HepG2 (cell line): ENCODE measurements at regions not wholly inside any gene's neighbourhood (a gene's known extent, or its start where the extent isn't known, plus 50 kb on each side); places are given as distances from the start of the nearest gene placed in this dataset.

Source experiments
- ATAC-seq: fragments of 200-7000 bp; cut with Tn5 transposase; 3 replicates; pipeline ENCODE4 v1.9.1; 2020; ENCODE audit warnings: mild to moderate bottlenecking, moderate library complexity
- BruUV-seq: library from RNA; stranded (reverse); fragments of 400-500 nt; replicated peaks from 2 replicates; lab custom pipeline; 2021; lab: Mats Ljungman, UMichigan
- CTCF ChIA-PET: fragments of 300-600 bp; formaldehyde crosslinking; extraction: SDS; loops from one replicate; lab custom pipeline; 2021; ENCODE audit warnings: low total read pairs, inconsistent platforms, low intra/inter-chr PET ratio; lab: Yijun Ruan, JAX
- POLR2A ChIA-PET: fragments of 350-600 bp; sonication (Branson Sonifier 250); formaldehyde crosslinking; loops from one replicate; lab custom pipeline; 2020; ENCODE audit warnings: antibody characterized with exemption, inconsistent platforms; lab: Yijun Ruan, JAX
- DNase-seq: peaks from one replicate; pipeline ENCODE4 v3.0.0-alpha.2; 2015; ENCODE audit warnings: low spot score
- FAIRE-seq: peaks from 3 replicates; lab custom pipeline; 2011; peaks lifted over from hg19 to GRCh38; lab: Jason Lieb, UNC
- H2AFZ ChIP-seq: one replicate; pipeline ENCODE4 v1.6.1; 2011; ENCODE audit warnings: low read length, inconsistent platforms
- H3K27ac ChIP-seq: fragments of 300-600 bp; 3 replicates; pipeline ENCODE4 v1.8.0; 2011; ENCODE audit warnings: mixed run types, mild to moderate bottlenecking, mixed read lengths, low read length, inconsistent platforms; ENCODE audit not compliant: insufficient read depth; ENCODE audit errors: extremely low read length
- H3K27me3 ChIP-seq, 2 experiments: fragments of 200-600 bp in 1 of 2; 2 replicates in 1 of 2; 3 replicates in 1 of 2; pipeline versions ENCODE4 v1.6.0 to v1.8.0; 2011; ENCODE audit warnings: low read length in 2 of 2, mild to moderate bottlenecking in 2 of 2, moderate library complexity in 2 of 2, inconsistent platforms in 1 of 2; ENCODE audit not compliant: insufficient read depth in 2 of 2, control insufficient read depth in 1 of 2
- H3K36me3 ChIP-seq, 2 experiments: fragments of 200-600 bp in 1 of 2; replicated peaks in 1 of 2; 2 replicates in 1 of 2; 3 replicates in 1 of 2; pipeline versions ENCODE4 v1.5.1 to v1.8.0; 2011; ENCODE audit warnings: low read length in 2 of 2, inconsistent platforms in 1 of 2; ENCODE audit not compliant: insufficient read depth in 2 of 2, control insufficient read depth in 1 of 2
- H3K4me1 ChIP-seq: 2 replicates; pipeline ENCODE4 v1.5.1; 2012; ENCODE audit warnings: low read length, inconsistent platforms; ENCODE audit not compliant: insufficient read depth
- H3K4me2 ChIP-seq: 2 replicates; pipeline ENCODE4 v1.6.0; 2011; ENCODE audit warnings: low read depth, low read length, inconsistent platforms
- H3K4me3 ChIP-seq, 3 experiments: fragments of 200-600 bp in 1 of 3; sonication (generic), shearing (Covaris generic) in 1 of 3; replicated peaks in 1 of 3; 2 replicates each; pipeline ENCODE4 v1.5.1; 2011 to 2016; ENCODE audit warnings: low read length in 3 of 3, inconsistent platforms in 2 of 3, low read depth in 2 of 3, mild to moderate bottlenecking in 2 of 3, control low read depth in 1 of 3, mixed read lengths in 1 of 3; ENCODE audit not compliant: insufficient read depth in 1 of 3
- H3K79me2 ChIP-seq: one replicate; pipeline ENCODE4 v1.6.1; 2011; ENCODE audit warnings: low read length, inconsistent platforms; ENCODE audit not compliant: insufficient read depth
- H3K9ac ChIP-seq: 2 replicates; pipeline ENCODE4 v1.6.0; 2011; ENCODE audit warnings: mild to moderate bottlenecking, low read depth, low read length, inconsistent platforms; ENCODE audit not compliant: insufficient read depth
- H3K9me3 ChIP-seq: 2 replicates; pipeline ENCODE4 v1.5.1; 2012; ENCODE audit warnings: mild to moderate bottlenecking, low read length
- H4K20me1 ChIP-seq: 2 replicates; pipeline ENCODE4 v1.6.0; 2011; ENCODE audit warnings: inconsistent platforms, mild to moderate bottlenecking, low read length, moderate library complexity; ENCODE audit not compliant: insufficient read depth
- IKZF4 ChIP-seq: sonication (generic); formaldehyde crosslinking; IDR thresholded peaks from 2 replicates; pipeline ENCODE4 v1.5.1; 2020; ENCODE audit warnings: borderline replicate concordance, mild to moderate bottlenecking, low read depth, missing genetic modification reagents; ENCODE audit errors: not compliant biosample characterization
- NCOA1 ChIP-seq: sonication (generic); formaldehyde crosslinking; IDR thresholded peaks from 2 replicates; pipeline ENCODE4 v1.9.0; 2021; ENCODE audit warnings: missing genetic modification reagents
- ZNF10 ChIP-seq: sonication (generic); formaldehyde crosslinking; IDR thresholded peaks from 2 replicates; pipeline ENCODE4 v1.4.0; 2020; ENCODE audit warnings: mild to moderate bottlenecking, low read depth, missing genetic modification reagents, borderline replicate concordance
- ZNF234 ChIP-seq: sonication (generic); formaldehyde crosslinking; conservative IDR thresholded peaks from 2 replicates; pipeline ENCODE4 v1.5.1; 2020; ENCODE audit warnings: mild to moderate bottlenecking, missing genetic modification reagents
- ZNF446 ChIP-seq: sonication (generic); formaldehyde crosslinking; IDR thresholded peaks from 2 replicates; pipeline ENCODE4 v1.5.0; 2020; ENCODE audit warnings: mild to moderate bottlenecking, missing genetic modification reagents
- WGBS: methylation state at CpG from one replicate; pipeline ENCODE4 v1.1.6; 2017; ENCODE audit warnings: low lambda C conversion rate; 5-methylcytosine and 5-hydroxymethylcytosine counted together
- in situ Hi-C: cut with HindIII; loops from 2 replicates; pipeline ENCODE4 v1.10.0; 2017; ENCODE audit warnings: low pct_unique_long_range_greater_than_20kb; ENCODE audit not compliant: extremely low pct_ligation_motif_present
- intact Hi-C: fragments of 100-400 bp; cut with micrococcal nuclease; formaldehyde crosslinking; loops from one replicate; pipeline ENCODE4 v1.10.0; 2022; ENCODE audit not compliant: unreplicated experiment
- TF ChIP-seq, protein P1 (sequence below): sonication (generic); formaldehyde crosslinking; IDR thresholded peaks from 2 replicates; pipeline ENCODE4 v1.9.0; 2021; ENCODE audit warnings: missing genetic modification reagents, borderline replicate concordance

- H2AFZ ChIP-seq = no peak overlapping the region
- no peak overlapping the region for H3K4me3 ChIP-seq
- no peak overlapping the region for H3K9ac ChIP-seq
- H3K27ac ChIP-seq = no peak overlapping the region
- ATAC-seq = no peak
- no TSS peak for BruUV-seq
- intact Hi-C loops = no loop called here
- CTCF ChIA-PET = no interaction called here
- no peaks in the 10 kb centered on the region for H3K79me2 ChIP-seq
- DNase-seq = no peak
- no peaks in the 10 kb centered on the region; a peak in 1 of 5 replicates for H3K27me3 ChIP-seq
- 67% methylated on average over 5 of the region's 5 CpGs for WGBS
- no peaks in the 10 kb centered on the region for H3K4me1 ChIP-seq
- no peak for FAIRE-seq
- H4K20me1 ChIP-seq = no peaks in the 10 kb centered on the region
- no peaks in the 10 kb centered on the region for H3K9me3 ChIP-seq
- H3K36me3 ChIP-seq = no peaks in the 10 kb centered on the region
- no peak overlapping the region for H3K4me2 ChIP-seq
- TF ChIP-seq ZNF234 (CRISPR knock-in tag) (no peak), NCOA1 (no peak)
- TF ChIP-seq, protein P1, sequence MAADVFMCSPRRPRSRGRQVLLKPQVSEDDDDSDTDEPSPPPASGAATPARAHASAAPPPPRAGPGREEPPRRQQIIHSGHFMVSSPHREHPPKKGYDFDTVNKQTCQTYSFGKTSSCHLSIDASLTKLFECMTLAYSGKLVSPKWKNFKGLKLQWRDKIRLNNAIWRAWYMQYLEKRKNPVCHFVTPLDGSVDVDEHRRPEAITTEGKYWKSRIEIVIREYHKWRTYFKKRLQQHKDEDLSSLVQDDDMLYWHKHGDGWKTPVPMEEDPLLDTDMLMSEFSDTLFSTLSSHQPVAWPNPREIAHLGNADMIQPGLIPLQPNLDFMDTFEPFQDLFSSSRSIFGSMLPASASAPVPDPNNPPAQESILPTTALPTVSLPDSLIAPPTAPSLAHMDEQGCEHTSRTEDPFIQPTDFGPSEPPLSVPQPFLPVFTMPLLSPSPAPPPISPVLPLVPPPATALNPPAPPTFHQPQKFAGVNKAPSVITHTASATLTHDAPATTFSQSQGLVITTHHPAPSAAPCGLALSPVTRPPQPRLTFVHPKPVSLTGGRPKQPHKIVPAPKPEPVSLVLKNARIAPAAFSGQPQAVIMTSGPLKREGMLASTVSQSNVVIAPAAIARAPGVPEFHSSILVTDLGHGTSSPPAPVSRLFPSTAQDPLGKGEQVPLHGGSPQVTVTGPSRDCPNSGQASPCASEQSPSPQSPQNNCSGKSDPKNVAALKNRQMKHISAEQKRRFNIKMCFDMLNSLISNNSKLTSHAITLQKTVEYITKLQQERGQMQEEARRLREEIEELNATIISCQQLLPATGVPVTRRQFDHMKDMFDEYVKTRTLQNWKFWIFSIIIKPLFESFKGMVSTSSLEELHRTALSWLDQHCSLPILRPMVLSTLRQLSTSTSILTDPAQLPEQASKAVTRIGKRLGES = no peak
- TF ChIP-seq, all 625 proteins: peak for 0
- POLR2A ChIA-PET = no interaction called here
- in situ Hi-C loops = no loop called here
Measured at GRCh38 chrX:27404366-27404765, 58.8 kb downstream of the PPP4R3C start.

DNA sequence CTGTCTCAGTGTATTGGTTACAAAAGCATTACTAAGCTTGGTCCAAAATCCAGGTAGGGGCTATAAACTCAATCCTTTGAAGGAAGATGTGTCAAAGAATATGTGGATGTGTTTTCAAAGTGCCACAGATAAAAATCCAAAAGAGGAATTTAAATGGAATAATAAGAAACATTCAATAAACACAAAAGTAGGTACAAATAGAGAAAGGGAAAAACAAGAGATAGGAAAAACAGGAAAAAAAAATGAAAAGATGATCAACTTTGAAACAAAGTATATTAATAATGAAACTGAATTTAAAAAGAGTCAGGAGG lies 64.0 kb downstream of the PPP4R3C start:
- intact Hi-C loops = loop anchor here (5.0 kb wide), 1 partner anchor 48 kb away; no protein-coding TSS in a partner anchor
- no peaks in the 10 kb centered on the region for H3K36me3 ChIP-seq
- no peaks in the 10 kb centered on the region for H3K27me3 ChIP-seq
- TF ChIP-seq IKZF4 (CRISPR knock-in tag) (no peak), ZNF446 (CRISPR knock-in tag) (no peak), ZNF10 (CRISPR knock-in tag) (no peak)
- TF ChIP-seq, all 625 proteins: peak for 0
- Histone ChIP-seq H3K4me1 (no peaks in the 10 kb centered on the region), H4K20me1 (no peaks in the 10 kb centered on the region), H3K9me3 (no peaks in the 10 kb centered on the region), H3K27ac (no peak overlapping the region), H3K9ac (no peak overlapping the region), H3K4me2 (peak overlapping the region; percentile 32; the same call in 1 of the 2 replicates), H3K4me3 (no peak overlapping the region; a peak in 1 of 6 replicates), H3K79me2 (no peaks in the 10 kb centered on the region), H2AFZ (no peak overlapping the region)
- ChIA-PET POLR2A (no interaction called here), CTCF (no interaction called here)
- DNase-seq (no peak), FAIRE-seq (no peak), ATAC-seq (no peak)
- BruUV-seq = no TSS peak
- in situ Hi-C loops = no loop called here
